RWPE2 (cell line): ENCODE measurements at regions not wholly inside any gene's neighbourhood (a gene's known extent, or its start where the extent isn't known, plus 50 kb on each side); places are given as distances from the start of the nearest gene placed in this dataset.

Experiments
- ATAC-seq: fragments of 200-7000 bp; cut with Tn5 transposase; 3 replicates; pipeline ENCODE4 v1.9.1; 2021; ENCODE audit warnings: low read depth
- DNase-seq: peaks from one replicate; pipeline ENCODE4 v3.0.0-alpha.2; 2020; ENCODE audit warnings: low spot score
- H3K27ac ChIP-seq: fragments of 450-650 bp; 2 replicates; pipeline ENCODE4 v1.5.1; 2017; ENCODE audit warnings: mild to moderate bottlenecking; ENCODE audit not compliant: poor library complexity, severe bottlenecking
- H3K27me3 ChIP-seq: fragments of 250-450 bp; sonication (Bioruptor Pico); 2 replicates; pipeline ENCODE4 v1.5.1; 2021; ENCODE audit warnings: mild to moderate bottlenecking, moderate library complexity; ENCODE audit not compliant: insufficient read depth, poor library complexity, severe bottlenecking
- H3K36me3 ChIP-seq: fragments of 250-450 bp; sonication (Bioruptor Pico); 2 replicates; pipeline ENCODE4 v1.5.1; 2020; ENCODE audit warnings: low read depth, mild to moderate bottlenecking, moderate library complexity
- H3K4me1 ChIP-seq: fragments of 250-450 bp; sonication (Bioruptor Pico); 2 replicates; pipeline ENCODE4 v1.5.1; 2021; ENCODE audit warnings: mild to moderate bottlenecking, moderate library complexity; ENCODE audit not compliant: insufficient read depth, poor library complexity, severe bottlenecking
- H3K4me3 ChIP-seq: fragments of 250-450 bp; sonication (Bioruptor Pico); 2 replicates; pipeline ENCODE4 v1.5.1; 2021; ENCODE audit warnings: mild to moderate bottlenecking, moderate library complexity; ENCODE audit not compliant: severe bottlenecking
- H3K9me3 ChIP-seq: fragments of 250-450 bp; sonication (Bioruptor Pico); 2 replicates; pipeline ENCODE4 v1.5.1; 2021; ENCODE audit warnings: mild to moderate bottlenecking, moderate library complexity; ENCODE audit not compliant: severe bottlenecking
- TF ChIP-seq, protein P1 (sequence below): fragments of 450-650 bp; IDR thresholded peaks from one replicate; pipeline ENCODE4 v1.5.1; 2017; ENCODE audit warnings: mild to moderate bottlenecking, moderate library complexity; ENCODE audit not compliant: poor library complexity, severe bottlenecking

DNA sequence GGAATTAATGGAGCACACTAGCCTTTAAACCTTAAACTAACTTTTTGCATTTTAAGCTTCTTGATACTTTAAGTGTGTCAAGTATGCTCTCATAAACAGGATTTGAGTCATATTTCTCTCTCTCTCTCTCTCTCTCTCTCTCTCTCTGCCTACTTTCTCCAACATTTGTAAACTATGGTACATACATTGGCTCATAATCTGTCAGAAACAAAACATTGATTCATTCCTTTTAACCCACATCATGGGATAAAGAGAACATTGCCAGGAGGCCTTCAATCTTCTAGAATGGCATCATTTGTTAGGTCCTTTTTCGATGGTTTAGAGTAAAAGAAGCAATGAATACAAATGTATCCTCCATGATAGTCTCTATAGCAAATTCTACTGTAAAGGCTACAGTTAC lies 81.6 kb upstream of the RERGL start:
- Histone ChIP-seq H3K27me3 (no peaks in the 10 kb centered on the region), H3K9me3 (no peaks in the 10 kb centered on the region), H3K36me3 (no peaks in the 10 kb centered on the region), H3K4me1 (no peaks in the 10 kb centered on the region), H3K27ac (no peak overlapping the region), H3K4me3 (no peak overlapping the region)
- DNase-seq = no peak
- ATAC-seq = no peak
- TF ChIP-seq, protein P1, sequence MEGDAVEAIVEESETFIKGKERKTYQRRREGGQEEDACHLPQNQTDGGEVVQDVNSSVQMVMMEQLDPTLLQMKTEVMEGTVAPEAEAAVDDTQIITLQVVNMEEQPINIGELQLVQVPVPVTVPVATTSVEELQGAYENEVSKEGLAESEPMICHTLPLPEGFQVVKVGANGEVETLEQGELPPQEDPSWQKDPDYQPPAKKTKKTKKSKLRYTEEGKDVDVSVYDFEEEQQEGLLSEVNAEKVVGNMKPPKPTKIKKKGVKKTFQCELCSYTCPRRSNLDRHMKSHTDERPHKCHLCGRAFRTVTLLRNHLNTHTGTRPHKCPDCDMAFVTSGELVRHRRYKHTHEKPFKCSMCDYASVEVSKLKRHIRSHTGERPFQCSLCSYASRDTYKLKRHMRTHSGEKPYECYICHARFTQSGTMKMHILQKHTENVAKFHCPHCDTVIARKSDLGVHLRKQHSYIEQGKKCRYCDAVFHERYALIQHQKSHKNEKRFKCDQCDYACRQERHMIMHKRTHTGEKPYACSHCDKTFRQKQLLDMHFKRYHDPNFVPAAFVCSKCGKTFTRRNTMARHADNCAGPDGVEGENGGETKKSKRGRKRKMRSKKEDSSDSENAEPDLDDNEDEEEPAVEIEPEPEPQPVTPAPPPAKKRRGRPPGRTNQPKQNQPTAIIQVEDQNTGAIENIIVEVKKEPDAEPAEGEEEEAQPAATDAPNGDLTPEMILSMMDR = no peak

- H3K4me1 ChIP-seq = no peaks in the 10 kb centered on the region
- no peaks in the 10 kb centered on the region for H3K9me3 ChIP-seq
- no peaks in the 10 kb centered on the region for H3K36me3 ChIP-seq
- ATAC-seq = no peak
- no peak overlapping the region for H3K4me3 ChIP-seq
- H3K27me3 ChIP-seq = no peaks in the 10 kb centered on the region
- TF ChIP-seq, protein P1 = no peak
- no peak overlapping the region for H3K27ac ChIP-seq
- no peak for DNase-seq
Observed at GRCh38 chr12:18168016-18168415, 78.0 kb upstream of the RERGL start.

DNA sequence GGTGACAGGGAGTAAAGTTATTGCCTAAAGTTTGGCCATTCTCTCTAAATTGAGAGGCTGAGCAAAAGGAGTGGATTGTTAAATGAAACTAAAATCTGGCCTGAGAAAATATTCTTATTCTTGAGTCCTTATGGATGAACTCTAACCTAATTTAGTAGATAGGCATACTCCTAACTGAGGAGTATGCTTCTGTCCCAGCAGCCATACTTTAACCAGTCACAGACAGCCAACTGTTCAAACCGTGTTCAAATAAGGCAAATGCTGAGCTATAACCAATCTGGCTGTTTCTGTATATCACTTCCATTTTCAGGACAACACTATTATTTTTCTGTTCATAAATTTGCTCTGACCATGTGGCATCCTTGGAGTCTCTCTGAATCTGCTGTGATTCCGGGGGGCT lies 75.9 kb upstream of the RERGL start:
- TF ChIP-seq, protein P1 = no peak
- DNase-seq (no peak), ATAC-seq (no peak)
- H3K9me3 ChIP-seq = no peaks in the 10 kb centered on the region
- H3K27me3 ChIP-seq = no peaks in the 10 kb centered on the region
- H3K36me3 ChIP-seq = no peaks in the 10 kb centered on the region
- no peak overlapping the region for H3K4me3 ChIP-seq
- H3K4me1 ChIP-seq = no peaks in the 10 kb centered on the region
- H3K27ac ChIP-seq = no peak overlapping the region

DNA sequence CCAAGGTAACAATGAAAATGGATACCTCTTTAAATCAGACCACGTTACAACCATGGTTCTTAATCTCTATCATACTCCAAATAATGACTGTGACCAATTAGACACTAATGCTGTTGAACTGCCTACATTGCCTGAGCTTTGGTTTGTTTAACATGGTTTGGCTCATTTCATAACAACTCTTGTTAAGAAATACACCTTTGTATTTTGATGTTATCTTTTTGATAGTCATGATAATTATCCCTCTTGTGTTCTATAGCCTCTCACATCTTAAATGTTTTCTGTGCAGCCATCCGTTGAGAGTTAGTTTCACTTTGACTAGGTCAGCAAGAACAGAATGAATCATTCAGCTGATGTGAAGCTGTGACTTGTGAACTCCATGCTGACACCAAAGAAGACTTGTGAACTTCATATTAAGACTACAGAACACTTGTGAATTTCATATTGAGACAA lies 75.5 kb upstream of the RERGL start:
- DNase-seq (no peak), ATAC-seq (no peak)
- H3K36me3 ChIP-seq = no peaks in the 10 kb centered on the region
- H3K27ac ChIP-seq = no peak overlapping the region
- H3K4me1 ChIP-seq = no peaks in the 10 kb centered on the region
- no peaks in the 10 kb centered on the region for H3K27me3 ChIP-seq
- no peak overlapping the region for H3K4me3 ChIP-seq
- no peaks in the 10 kb centered on the region for H3K9me3 ChIP-seq
- TF ChIP-seq, protein P1 = no peak

GRCh38 chr12:18160901-18161300 lies 70.9 kb upstream of the RERGL start:
- H3K9me3 ChIP-seq = no peaks in the 10 kb centered on the region
- H3K27ac ChIP-seq = no peak overlapping the region
- TF ChIP-seq, protein P1 = no peak
- ATAC-seq (no peak; the same call in 1 of the 3 replicates), DNase-seq (no peak)
- H3K4me3 ChIP-seq = no peak overlapping the region
- no peaks in the 10 kb centered on the region for H3K27me3 ChIP-seq
- H3K4me1 ChIP-seq = no peaks in the 10 kb centered on the region
- no peaks in the 10 kb centered on the region for H3K36me3 ChIP-seq
